ENCODE measurements at regions not wholly inside any gene's neighbourhood (a gene's known extent, or its start where the extent isn't known, plus 50 kb on each side); places are given as distances from the start of the nearest gene placed in this dataset.

GRCh38 chr6:27775796-27776184, 136.4 kb downstream of the OR2B2 start:
- no peak for TF ChIP-seq POLR2AphosphoS5 (IDR thresholded peaks at IDR 0.05)
- no peak for TF ChIP-seq CTCF (IDR thresholded peaks at IDR 0.05 in 8 of 11, conservative IDR thresholded peaks at IDR 0.05 in 3 of 11)
